Ramos (cell line): ENCODE measurements at regions not wholly inside any gene's neighbourhood (a gene's known extent, or its start where the extent isn't known, plus 50 kb on each side); places are given as distances from the start of the nearest gene placed in this dataset.

Source experiments
- in situ Hi-C: fragments of 300-500 bp; cut with MboI; formaldehyde crosslinking; loops from one replicate; pipeline ENCODE4 v1.14.3; 2022; ENCODE audit warnings: low sequenced_read_pairs; ENCODE audit not compliant: unreplicated experiment

- in situ Hi-C loops, result no loop called here
Observed at GRCh38 chr13:99829161-99829560, 142.4 kb downstream of the ZIC5 start.

- in situ Hi-C loops, result no loop called here
Observed at GRCh38 chr13:99828735-99829134, 142.8 kb downstream of the ZIC5 start.

- in situ Hi-C loops, result no loop called here
Observed at GRCh38 chr13:99828123-99828522, 143.4 kb downstream of the ZIC5 start.

- in situ Hi-C loops, result no loop called here
Observed at GRCh38 chr13:99827011-99827772, 144.4 kb downstream of the ZIC5 start.

- in situ Hi-C loops, result no loop called here
Observed at GRCh38 chr13:99823961-99824360, 147.6 kb downstream of the ZIC5 start.

- in situ Hi-C loops, result no loop called here
Observed at GRCh38 chr13:99822820-99823219, 148.7 kb downstream of the ZIC5 start.

GRCh38 chr13:99821741-99822140 is 149.8 kb downstream of the ZIC5 start:
- in situ Hi-C loops, result no loop called here

GRCh38 chr13:99819967-99820366 is 151.6 kb downstream of the ZIC5 start:
- in situ Hi-C loops, result no loop called here

GRCh38 chr13:99816321-99816720 is 155.2 kb downstream of the ZIC5 start:
- in situ Hi-C loops, result no loop called here

GRCh38 chr13:99813336-99814095 is 158.1 kb downstream of the ZIC5 start:
- in situ Hi-C loops, result no loop called here

GRCh38 chr13:99812625-99813024 is 158.9 kb downstream of the ZIC5 start:
- in situ Hi-C loops, result no loop called here

GRCh38 chr13:99811067-99811700 is 160.4 kb downstream of the ZIC5 start:
- in situ Hi-C loops, result no loop called here

- in situ Hi-C loops, result no loop called here
Observed at GRCh38 chr13:99809926-99810325, 161.6 kb downstream of the ZIC5 start.

GRCh38 chr13:99809496-99809895 is 162.1 kb downstream of the ZIC5 start:
- in situ Hi-C loops, result no loop called here

- in situ Hi-C loops, result no loop called here
Observed at GRCh38 chr13:99808786-99809185, 162.8 kb downstream of the ZIC5 start.

- in situ Hi-C loops, result no loop called here
Observed at GRCh38 chr13:99806671-99807070, 164.9 kb downstream of the ZIC5 start.

GRCh38 chr13:99805361-99805760 is 166.2 kb downstream of the ZIC5 start:
- in situ Hi-C loops, result no loop called here

- in situ Hi-C loops, result no loop called here
Observed at GRCh38 chr13:99803141-99803540, 168.4 kb downstream of the ZIC5 start.

GRCh38 chr13:99802416-99802815 is 169.2 kb downstream of the ZIC5 start:
- in situ Hi-C loops, result no loop called here

- in situ Hi-C loops, result no loop called here
Observed at GRCh38 chr13:99800951-99801350, 170.6 kb downstream of the ZIC5 start.

- in situ Hi-C loops, result no loop called here
Observed at GRCh38 chr13:99800011-99800410, 171.6 kb downstream of the ZIC5 start.
